A549 (cell line): ENCODE measurements at regions not wholly inside any gene's neighbourhood (a gene's known extent, or its start where the extent isn't known, plus 50 kb on each side); places are given as distances from the start of the nearest gene placed in this dataset.

Experiments used
- ATAC-seq, 2 experiments: fragments of 200-7000 bp in 1 of 2; fragments of >200 bp in 1 of 2; cut with Nextera tagmentation in 1 of 2; cut with Tn5 transposase in 1 of 2; 3 replicates each; pipeline versions ENCODE4 v1.8.0 to v1.9.1; 2018 to 2020; ENCODE audit warnings: mild to moderate bottlenecking in 1 of 2, moderate library complexity in 1 of 2
- CTCF ChIA-PET: fragments of 300-600 bp; sonication (Branson Sonifier 250); formaldehyde crosslinking; extraction: SDS; loops from one replicate; lab custom pipeline; 2021; ENCODE audit warnings: antibody characterized with exemption, inconsistent platforms; lab: Yijun Ruan, JAX
- POLR2A ChIA-PET: fragments of 350-600 bp; formaldehyde crosslinking; extraction: SDS; loops from one replicate; lab custom pipeline; 2021; ENCODE audit warnings: antibody characterized with exemption, inconsistent platforms; lab: Yijun Ruan, JAX
- DNase-seq, 2 experiments: peaks; one replicate each; pipeline versions ENCODE4 v3.0.0 to v3.0.0-alpha.2; 2011 to 2016; ENCODE audit warnings: low read depth in 1 of 2, low spot score in 1 of 2
- FAIRE-seq: peaks from 2 replicates; lab custom pipeline; 2011; peaks lifted over from hg19 to GRCh38; lab: Jason Lieb, UNC
- H3K27ac ChIP-seq, 2 experiments: fragments of >200 bp; sonication (Bioruptor Twin); formaldehyde crosslinking; 3 replicates each; pipeline ENCODE4 v1.5.1; 2016 to 2017
- H3K4me1 ChIP-seq: fragments of >200 bp; sonication (Bioruptor Twin); formaldehyde crosslinking; 3 replicates; pipeline ENCODE4 v1.6.1; 2016
- H3K4me2 ChIP-seq: fragments of >200 bp; sonication (Bioruptor Twin); formaldehyde crosslinking; 3 replicates; pipeline ENCODE4 v1.6.1; 2016
- H3K4me3 ChIP-seq: fragments of >200 bp; sonication (Bioruptor Twin); formaldehyde crosslinking; 3 replicates; pipeline ENCODE4 v1.5.1; 2016
- H3K9me3 ChIP-seq: fragments of >200 bp; sonication (Bioruptor Twin); formaldehyde crosslinking; 3 replicates; pipeline ENCODE4 v1.6.1; 2016
- CEBPB ChIP-seq, 2 experiments: fragments of >200 bp in 1 of 2; sonication (Bioruptor Twin) in 1 of 2; formaldehyde crosslinking in 1 of 2; IDR thresholded peaks; 2 replicates each; pipeline ENCODE4 v1.6.1; 2012 to 2016
- CHD2 ChIP-seq: fragments of 150-350 bp; IDR thresholded peaks from 2 replicates; pipeline ENCODE4 v1.6.1; 2014; ENCODE audit warnings: low read length; ENCODE audit not compliant: partially characterized antibody
- CHD4 ChIP-seq: fragments of 200-600 bp; sonication (generic); IDR thresholded peaks from 2 replicates; pipeline ENCODE4 v1.6.1; 2016; ENCODE audit warnings: antibody characterized with exemption, mild to moderate bottlenecking, borderline replicate concordance
- EHMT2 ChIP-seq: fragments of 200-600 bp; sonication (generic); IDR thresholded peaks from 2 replicates; pipeline ENCODE4 v1.6.1; 2016; ENCODE audit warnings: antibody characterized with exemption, low read depth, mild to moderate bottlenecking, moderate library complexity
- FOSL2 ChIP-seq, 2 experiments: fragments of 450-650 bp in 1 of 2; fragments of >200 bp in 1 of 2; sonication (Bioruptor Twin) in 1 of 2; formaldehyde crosslinking; IDR thresholded peaks; 2 replicates each; pipeline versions ENCODE4 v1.5.0 to v1.6.1; 2016 to 2020; ENCODE audit warnings: mild to moderate bottlenecking in 1 of 2, moderate library complexity in 1 of 2
- FOXS1 ChIP-seq: fragments of 250-450 bp; sonication (Bioruptor Pico); IDR thresholded peaks from 2 replicates; pipeline ENCODE4 v1.5.0; 2020; ENCODE audit warnings: mild to moderate bottlenecking, moderate library complexity
- HDAC2 ChIP-seq: fragments of 200-600 bp; sonication (generic); IDR thresholded peaks from 2 replicates; pipeline ENCODE4 v1.6.1; 2016
- HES2 ChIP-seq: fragments of >200 bp; sonication (Bioruptor Twin); formaldehyde crosslinking; IDR thresholded peaks from 2 replicates; pipeline ENCODE4 v1.6.1; 2016
- HOXB5 ChIP-seq: fragments of 250-450 bp; sonication (Bioruptor Pico); IDR thresholded peaks from 2 replicates; pipeline ENCODE4 v1.5.0; 2020; ENCODE audit warnings: mild to moderate bottlenecking, moderate library complexity
- JUN ChIP-seq, 2 experiments: fragments of >200 bp; sonication (Bioruptor Twin); formaldehyde crosslinking; IDR thresholded peaks; 2 replicates in 1 of 2; 3 replicates in 1 of 2; pipeline ENCODE4 v1.6.1; 2016 to 2017
- JUNB ChIP-seq: fragments of >200 bp; sonication (Bioruptor Twin); formaldehyde crosslinking; IDR thresholded peaks from 2 replicates; pipeline ENCODE4 v1.6.1; 2016
- KDM5A ChIP-seq: fragments of 200-600 bp; sonication (generic); IDR thresholded peaks from 2 replicates; pipeline ENCODE4 v1.6.1; 2016; ENCODE audit warnings: antibody characterized with exemption, mild to moderate bottlenecking
- MAFK ChIP-seq: fragments of 450-650 bp; IDR thresholded peaks from 2 replicates; pipeline ENCODE4 v1.6.1; 2014; ENCODE audit not compliant: partially characterized antibody
- MAZ ChIP-seq: fragments of 150-350 bp; IDR thresholded peaks from 2 replicates; pipeline ENCODE4 v1.6.1; 2014; ENCODE audit warnings: antibody characterized with exemption, low read depth, low read length, borderline replicate concordance
- MYC ChIP-seq: IDR thresholded peaks from 2 replicates; pipeline ENCODE4 v1.6.1; 2012; ENCODE audit warnings: mild to moderate bottlenecking, inconsistent platforms, low read length, improper control_type of control experiment, borderline replicate concordance
- NR3C1 ChIP-seq: fragments of >200 bp; sonication (Bioruptor Twin); formaldehyde crosslinking; IDR thresholded peaks from 3 replicates; pipeline ENCODE4 v1.6.1; 2017
- PHF8 ChIP-seq: fragments of 200-600 bp; sonication (generic); IDR thresholded peaks from 2 replicates; pipeline ENCODE4 v1.6.1; 2016; ENCODE audit warnings: low read depth, mild to moderate bottlenecking, antibody characterized with exemption, moderate library complexity, borderline replicate concordance
- POLR2A ChIP-seq: IDR thresholded peaks from 2 replicates; pipeline ENCODE4 v1.6.1; 2012; ENCODE audit warnings: mild to moderate bottlenecking, low read length
- POLR2AphosphoS2 ChIP-seq: conservative IDR thresholded peaks from 2 replicates; pipeline ENCODE4 v1.6.1; 2012; ENCODE audit warnings: low read length, improper control_type of control experiment, inconsistent platforms
- REST ChIP-seq: fragments of 200-600 bp; sonication (generic); IDR thresholded peaks from 2 replicates; pipeline ENCODE4 v1.6.1; 2016; ENCODE audit warnings: antibody characterized with exemption, mild to moderate bottlenecking, moderate library complexity
- SMC3 ChIP-seq: fragments of >200 bp; sonication (Bioruptor Twin); formaldehyde crosslinking; IDR thresholded peaks from 3 replicates; pipeline ENCODE4 v1.6.1; 2018; ENCODE audit warnings: inconsistent platforms
- TFCP2L1 ChIP-seq: fragments of 250-450 bp; sonication (Bioruptor Pico); IDR thresholded peaks from 2 replicates; pipeline ENCODE4 v1.5.0; 2021; ENCODE audit warnings: mild to moderate bottlenecking
- TP53 ChIP-seq: fragments of 250-450 bp; sonication (Bioruptor Pico); IDR thresholded peaks from 2 replicates; pipeline ENCODE4 v1.5.0; 2021; ENCODE audit warnings: mild to moderate bottlenecking, moderate library complexity
- ZC3H11A ChIP-seq: fragments of 450-650 bp; IDR thresholded peaks from 2 replicates; pipeline ENCODE4 v1.6.1; 2014; ENCODE audit warnings: antibody characterized with exemption, mild to moderate bottlenecking
- ZFP36 ChIP-seq: fragments of 450-650 bp; IDR thresholded peaks from 2 replicates; pipeline ENCODE4 v1.6.1; 2014; ENCODE audit warnings: borderline replicate concordance; ENCODE audit not compliant: partially characterized antibody
- ZSCAN20 ChIP-seq: fragments of 250-450 bp; sonication (Bioruptor Pico); IDR thresholded peaks from 2 replicates; pipeline ENCODE4 v1.8.0; 2022; ENCODE audit warnings: mild to moderate bottlenecking, moderate library complexity
- WGBS: methylation state at CpG from one replicate; pipeline ENCODE4 v1.1.6; 2017; ENCODE audit errors: missing lambda C conversion rate; 5-methylcytosine and 5-hydroxymethylcytosine counted together
- TF ChIP-seq, protein P1 (sequence below): fragments of >200 bp; sonication (Bioruptor Twin); formaldehyde crosslinking; IDR thresholded peaks from 3 replicates; pipeline ENCODE4 v1.5.1; 2016
- TF ChIP-seq, protein P2 (sequence below): fragments of 250-450 bp; sonication (Bioruptor Pico); IDR thresholded peaks from 2 replicates; pipeline ENCODE4 v1.5.0; 2021; ENCODE audit warnings: mild to moderate bottlenecking, moderate library complexity, borderline replicate concordance
- TF ChIP-seq, protein P3 (sequence below): fragments of >200 bp; sonication (Bioruptor Twin); formaldehyde crosslinking; IDR thresholded peaks from 3 replicates; pipeline ENCODE4 v1.6.1; 2016

DNA sequence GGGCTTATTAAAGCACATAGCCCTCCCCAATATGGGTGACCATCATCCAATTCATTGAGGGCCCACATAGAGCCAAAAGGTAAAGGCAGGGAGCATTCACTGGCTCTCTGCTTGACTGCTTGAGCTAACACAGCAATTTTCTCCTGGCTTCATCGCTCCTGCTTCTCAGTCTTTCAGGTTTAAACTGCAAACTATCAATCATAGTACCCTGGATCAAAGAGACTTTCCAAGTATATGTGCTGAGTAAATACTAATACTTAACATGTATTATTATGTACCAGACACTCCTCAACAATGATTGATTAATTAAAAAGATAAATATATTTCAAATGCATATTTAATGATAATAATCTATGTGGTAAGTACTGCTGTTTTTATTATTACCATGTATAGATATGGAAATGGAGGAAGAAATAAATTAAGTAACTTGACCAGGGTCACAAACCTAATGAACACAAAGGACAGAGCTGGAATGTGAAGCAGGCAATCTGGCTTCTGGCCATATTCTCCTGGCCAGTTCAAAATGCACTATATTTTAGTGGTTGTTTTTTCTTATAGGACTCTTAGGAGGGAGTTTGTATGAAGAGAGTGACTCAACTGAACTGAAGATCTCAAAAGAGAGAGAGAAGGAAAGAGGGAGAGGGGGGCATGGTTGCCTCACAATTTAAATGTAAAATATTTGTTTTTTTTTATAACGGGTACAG is 1197.3 kb downstream of the TECRL start:
- FAIRE-seq, result no peak
- Histone ChIP-seq H3K4me1 (no peaks in the 10 kb centered on the region), H3K9me3 (no peaks in the 10 kb centered on the region), H3K27ac (no peak overlapping the region), H3K4me2 (no peak overlapping the region), H3K4me3 (no peak overlapping the region)
- POLR2A ChIA-PET, result no interaction called here
- CTCF ChIA-PET, result no interaction called here
- no peak for TF ChIP-seq ZFP36
- no peak for TF ChIP-seq POLR2AphosphoS2
- no peak for TF ChIP-seq CEBPB (IDR thresholded peaks at IDR 0.05)
- no peak for TF ChIP-seq FOSL2 (IDR thresholded peaks at IDR 0.05)
- no peak for TF ChIP-seq FOSL2 (CRISPR knock-in tag; IDR thresholded peaks at IDR 0.05)
- TF ChIP-seq ZSCAN20 (CRISPR knock-in tag), result no peak
- no peak for TF ChIP-seq ZC3H11A
- no peak for TF ChIP-seq FOXS1 (CRISPR knock-in tag)
- no peak for TF ChIP-seq NR3C1
- TF ChIP-seq MAZ, result no peak
- TF ChIP-seq TFCP2L1 (CRISPR knock-in tag), result no peak
- no peak for TF ChIP-seq EHMT2
- TF ChIP-seq HDAC2, result no peak
- no peak for TF ChIP-seq REST
- no peak for TF ChIP-seq JUN (IDR thresholded peaks at IDR 0.05)
- TF ChIP-seq HOXB5 (CRISPR knock-in tag), result no peak
- no peak for TF ChIP-seq POLR2A
- TF ChIP-seq, protein P1, sequence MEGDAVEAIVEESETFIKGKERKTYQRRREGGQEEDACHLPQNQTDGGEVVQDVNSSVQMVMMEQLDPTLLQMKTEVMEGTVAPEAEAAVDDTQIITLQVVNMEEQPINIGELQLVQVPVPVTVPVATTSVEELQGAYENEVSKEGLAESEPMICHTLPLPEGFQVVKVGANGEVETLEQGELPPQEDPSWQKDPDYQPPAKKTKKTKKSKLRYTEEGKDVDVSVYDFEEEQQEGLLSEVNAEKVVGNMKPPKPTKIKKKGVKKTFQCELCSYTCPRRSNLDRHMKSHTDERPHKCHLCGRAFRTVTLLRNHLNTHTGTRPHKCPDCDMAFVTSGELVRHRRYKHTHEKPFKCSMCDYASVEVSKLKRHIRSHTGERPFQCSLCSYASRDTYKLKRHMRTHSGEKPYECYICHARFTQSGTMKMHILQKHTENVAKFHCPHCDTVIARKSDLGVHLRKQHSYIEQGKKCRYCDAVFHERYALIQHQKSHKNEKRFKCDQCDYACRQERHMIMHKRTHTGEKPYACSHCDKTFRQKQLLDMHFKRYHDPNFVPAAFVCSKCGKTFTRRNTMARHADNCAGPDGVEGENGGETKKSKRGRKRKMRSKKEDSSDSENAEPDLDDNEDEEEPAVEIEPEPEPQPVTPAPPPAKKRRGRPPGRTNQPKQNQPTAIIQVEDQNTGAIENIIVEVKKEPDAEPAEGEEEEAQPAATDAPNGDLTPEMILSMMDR, result no peak
- TF ChIP-seq JUNB, result no peak
- no peak for TF ChIP-seq MAFK
- WGBS, result 4% methylated on average over 2 of the region's 2 CpGs
- no peak for DNase-seq
- ATAC-seq, result no peak

DNA sequence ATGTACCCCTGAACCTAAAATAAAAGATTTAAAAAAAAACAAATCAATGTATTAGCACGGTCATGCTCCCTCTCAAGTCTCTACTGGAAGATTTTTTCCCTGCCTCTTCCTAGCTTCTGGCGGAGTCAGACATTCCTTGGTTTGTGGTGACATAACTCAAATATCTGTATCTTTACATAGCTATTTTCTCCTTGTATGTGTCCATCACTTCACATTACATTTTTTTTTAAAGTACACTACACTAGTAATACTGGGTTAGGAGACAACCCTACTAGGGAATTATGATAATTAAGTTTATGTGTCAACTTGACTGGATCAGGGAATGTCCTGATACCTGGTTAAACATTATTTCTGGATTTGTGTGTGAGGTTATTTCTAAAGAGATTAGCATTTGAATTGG is 1197.9 kb downstream of the TECRL start:
- TF ChIP-seq PHF8 (no peak), MAZ (no peak), CHD4 (no peak), KDM5A (no peak), JUNB (no peak), CHD2 (no peak), EHMT2 (no peak), SMC3 (no peak), HOXB5 (CRISPR knock-in tag) (no peak), TP53 (CRISPR knock-in tag) (no peak), MYC (no peak), HES2 (no peak)
- TF ChIP-seq, protein P2, sequence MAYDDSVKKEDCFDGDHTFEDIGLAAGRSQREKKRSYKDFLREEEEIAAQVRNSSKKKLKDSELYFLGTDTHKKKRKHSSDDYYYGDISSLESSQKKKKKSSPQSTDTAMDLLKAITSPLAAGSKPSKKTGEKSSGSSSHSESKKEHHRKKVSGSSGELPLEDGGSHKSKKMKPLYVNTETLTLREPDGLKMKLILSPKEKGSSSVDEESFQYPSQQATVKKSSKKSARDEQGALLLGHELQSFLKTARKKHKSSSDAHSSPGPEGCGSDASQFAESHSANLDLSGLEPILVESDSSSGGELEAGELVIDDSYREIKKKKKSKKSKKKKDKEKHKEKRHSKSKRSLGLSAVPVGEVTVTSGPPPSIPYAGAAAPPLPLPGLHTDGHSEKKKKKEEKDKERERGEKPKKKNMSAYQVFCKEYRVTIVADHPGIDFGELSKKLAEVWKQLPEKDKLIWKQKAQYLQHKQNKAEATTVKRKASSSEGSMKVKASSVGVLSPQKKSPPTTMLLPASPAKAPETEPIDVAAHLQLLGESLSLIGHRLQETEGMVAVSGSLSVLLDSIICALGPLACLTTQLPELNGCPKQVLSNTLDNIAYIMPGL (CRISPR knock-in tag), result no peak
- TF ChIP-seq, protein P3, sequence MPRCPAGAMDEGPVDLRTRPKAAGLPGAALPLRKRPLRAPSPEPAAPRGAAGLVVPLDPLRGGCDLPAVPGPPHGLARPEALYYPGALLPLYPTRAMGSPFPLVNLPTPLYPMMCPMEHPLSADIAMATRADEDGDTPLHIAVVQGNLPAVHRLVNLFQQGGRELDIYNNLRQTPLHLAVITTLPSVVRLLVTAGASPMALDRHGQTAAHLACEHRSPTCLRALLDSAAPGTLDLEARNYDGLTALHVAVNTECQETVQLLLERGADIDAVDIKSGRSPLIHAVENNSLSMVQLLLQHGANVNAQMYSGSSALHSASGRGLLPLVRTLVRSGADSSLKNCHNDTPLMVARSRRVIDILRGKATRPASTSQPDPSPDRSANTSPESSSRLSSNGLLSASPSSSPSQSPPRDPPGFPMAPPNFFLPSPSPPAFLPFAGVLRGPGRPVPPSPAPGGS, result no peak
- Histone ChIP-seq H3K9me3 (no peaks in the 10 kb centered on the region), H3K4me3 (no peak overlapping the region), H3K4me2 (no peak overlapping the region), H3K27ac (no peak overlapping the region), H3K4me1 (no peaks in the 10 kb centered on the region)
- CTCF ChIA-PET, result no interaction called here
- POLR2A ChIA-PET, result no interaction called here
- WGBS, result 10% methylated on average over 2 of the region's 2 CpGs
- FAIRE-seq, result no peak
- no peak for DNase-seq
- no peak for ATAC-seq
